ENCODE measurements at regions not wholly inside any gene's neighbourhood (a gene's known extent, or its start where the extent isn't known, plus 50 kb on each side); places are given as distances from the start of the nearest gene placed in this dataset.

- peak; percentile 44; the same call in 1 of the 2 replicates for TF ChIP-seq ATF4 (CRISPR knock-in tag; IDR thresholded peaks at IDR 0.05)
- no peak for TF ChIP-seq ZKSCAN3 (CRISPR knock-in tag; IDR thresholded peaks at IDR 0.05)
- TF ChIP-seq MAFK (IDR thresholded peaks at IDR 0.05; ENCODE audit: low read length), result no peak
- TF ChIP-seq ZNF764 (CRISPR knock-in tag; IDR thresholded peaks at IDR 0.05; ENCODE audit: low read depth), result peak; percentile 25; the same call in 1 of the 2 replicates
- no peak for TF ChIP-seq HES1 (IDR thresholded peaks at IDR 0.05; ENCODE audit: low read depth)
- TF ChIP-seq, protein P1, sequence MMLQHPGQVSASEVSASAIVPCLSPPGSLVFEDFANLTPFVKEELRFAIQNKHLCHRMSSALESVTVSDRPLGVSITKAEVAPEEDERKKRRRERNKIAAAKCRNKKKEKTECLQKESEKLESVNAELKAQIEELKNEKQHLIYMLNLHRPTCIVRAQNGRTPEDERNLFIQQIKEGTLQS (IDR thresholded peaks at IDR 0.05), result peak; percentile 55
- TF ChIP-seq, protein P1 (CRISPR knock-in tag; conservative IDR thresholded peaks at IDR 0.05), result no peak
- TF ChIP-seq CEBPB (tag; IDR thresholded peaks at IDR 0.05), result 0 out of 2 replicates have a peak, but pooled peaks have one; percentile 21
- Histone ChIP-seq H3K4me3 (no peak overlapping the region), H3K4me1 (replicated peaks in 1 of 2; ENCODE audit: control insufficient read depth in 2 of 2, insufficient read depth in 2 of 2, low read length in 2 of 2) (no peaks in the 10 kb centered on the region), H3K27me3 (ENCODE audit: control insufficient read depth in 2 of 2, insufficient read depth in 2 of 2, low read length in 2 of 2) (no peaks in the 10 kb centered on the region), H3K9me1 (ENCODE audit: control insufficient read depth, insufficient read depth, low read length) (no peaks in the 10 kb centered on the region), H3K36me3 (ENCODE audit: control insufficient read depth, insufficient read depth, low read length) (no peaks in the 10 kb centered on the region), H3K27ac (ENCODE audit: extremely low read depth, low read depth, low read length) (no peak overlapping the region), H3K9me3 (replicated peaks; ENCODE audit: control insufficient read depth, insufficient read depth, low read depth, low read length) (no peaks in the 10 kb centered on the region), H3K9ac (ENCODE audit: insufficient read depth in 1 of 2, low read depth in 2 of 2, low read length in 2 of 2) (no peak overlapping the region), H2AFZ (ENCODE audit: low read depth, low read length) (no peak overlapping the region), H3K79me2 (ENCODE audit: control insufficient read depth, insufficient read depth, low read length) (no peaks in the 10 kb centered on the region), H3K4me2 (ENCODE audit: insufficient read depth, low read length) (no peak overlapping the region), H4K20me1 (replicated peaks; ENCODE audit: control insufficient read depth, insufficient read depth, low read length) (no peaks in the 10 kb centered on the region)
- intact Hi-C loops (cut with micrococcal nuclease) (no loop called here), in situ Hi-C loops (cut with MboI) (no loop called here)
- ChIA-PET POLR2A (no interaction called here), CTCF (ENCODE audit: low intra/inter-chr PET ratio) (no interaction called here)
- ATAC-seq, result no peak
- BruUV-seq (replicated peaks), result no TSS peak
- peak; percentile 60 for FAIRE-seq
- DNase-seq (ENCODE audit: extremely low read depth in 1 of 4, low spot score in 3 of 4), result no peak
- 4% methylated on average over 1 of the region's 1 CpG for WGBS (ENCODE audit: insufficient coverage, low coverage, missing lambda C conversion rate)
These were observed 389.5 kb downstream of the RND3 start for GRCh38 chr2:150097901-150098531.

All from K562 (cell line).